ENCODE measurements at regions not wholly inside any gene's neighbourhood (a gene's known extent, or its start where the extent isn't known, plus 50 kb on each side); places are given as distances from the start of the nearest gene placed in this dataset.

DNA sequence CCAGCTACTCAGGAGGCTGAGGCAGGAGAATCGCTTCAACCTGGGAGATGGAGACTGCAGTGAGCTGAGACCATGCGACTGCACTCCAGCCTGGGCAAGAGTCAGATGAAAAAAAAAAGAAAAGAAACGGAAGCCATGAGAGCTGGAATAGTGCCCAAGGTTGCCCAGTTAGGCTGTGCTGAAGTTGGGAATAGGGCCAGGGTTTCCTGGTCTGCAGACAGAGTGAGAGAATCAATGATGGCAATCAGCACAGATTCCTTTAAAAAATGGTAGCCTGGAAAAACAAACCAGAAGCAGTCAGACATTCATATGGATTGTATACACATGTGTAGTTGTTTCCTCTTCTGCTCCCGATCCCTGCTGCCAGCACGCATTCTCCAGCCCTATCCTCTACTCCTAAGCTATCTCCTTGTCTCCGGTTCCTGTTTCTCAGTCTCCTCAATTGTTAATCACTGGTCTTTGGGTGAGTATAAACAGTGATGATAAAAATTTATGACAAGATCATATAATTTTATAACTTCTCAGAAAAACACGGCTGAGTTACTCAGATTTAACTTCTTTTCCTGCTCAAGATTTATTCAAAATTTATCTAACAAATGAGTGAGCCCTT is 316.2 kb upstream of the UMPS start:
- TF ChIP-seq, protein P1, sequence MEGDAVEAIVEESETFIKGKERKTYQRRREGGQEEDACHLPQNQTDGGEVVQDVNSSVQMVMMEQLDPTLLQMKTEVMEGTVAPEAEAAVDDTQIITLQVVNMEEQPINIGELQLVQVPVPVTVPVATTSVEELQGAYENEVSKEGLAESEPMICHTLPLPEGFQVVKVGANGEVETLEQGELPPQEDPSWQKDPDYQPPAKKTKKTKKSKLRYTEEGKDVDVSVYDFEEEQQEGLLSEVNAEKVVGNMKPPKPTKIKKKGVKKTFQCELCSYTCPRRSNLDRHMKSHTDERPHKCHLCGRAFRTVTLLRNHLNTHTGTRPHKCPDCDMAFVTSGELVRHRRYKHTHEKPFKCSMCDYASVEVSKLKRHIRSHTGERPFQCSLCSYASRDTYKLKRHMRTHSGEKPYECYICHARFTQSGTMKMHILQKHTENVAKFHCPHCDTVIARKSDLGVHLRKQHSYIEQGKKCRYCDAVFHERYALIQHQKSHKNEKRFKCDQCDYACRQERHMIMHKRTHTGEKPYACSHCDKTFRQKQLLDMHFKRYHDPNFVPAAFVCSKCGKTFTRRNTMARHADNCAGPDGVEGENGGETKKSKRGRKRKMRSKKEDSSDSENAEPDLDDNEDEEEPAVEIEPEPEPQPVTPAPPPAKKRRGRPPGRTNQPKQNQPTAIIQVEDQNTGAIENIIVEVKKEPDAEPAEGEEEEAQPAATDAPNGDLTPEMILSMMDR (IDR thresholded peaks at IDR 0.05; ENCODE audit: insufficient read depth, low read length, poor library complexity, severe bottlenecking) = no peak
- TF ChIP-seq EZH2phosphoT487 (conservative IDR thresholded peaks at IDR 0.05; ENCODE audit: low read length) = no peak

Data from SU-DHL-6 (cell line).